GM19043 (cell line): ENCODE measurements at regions not wholly inside any gene's neighbourhood (a gene's known extent, or its start where the extent isn't known, plus 50 kb on each side); places are given as distances from the start of the nearest gene placed in this dataset.
A peak's percentile ranks its signal among the peaks of the same experiment; 100 is the strongest.
"Not testable (repeated sequence)": the region's sequence is repeated elsewhere in the genome, so short reads cannot be mapped to it uniquely, and the experiment has no call there.

ENCODE experiments used
- ATAC-seq: cut with Tn5 transposase; IDR thresholded peaks from one replicate; pipeline ENCODE4 v1.9.1; 2021; ENCODE audit warnings: low read depth; ENCODE audit not compliant: unreplicated experiment

DNA sequence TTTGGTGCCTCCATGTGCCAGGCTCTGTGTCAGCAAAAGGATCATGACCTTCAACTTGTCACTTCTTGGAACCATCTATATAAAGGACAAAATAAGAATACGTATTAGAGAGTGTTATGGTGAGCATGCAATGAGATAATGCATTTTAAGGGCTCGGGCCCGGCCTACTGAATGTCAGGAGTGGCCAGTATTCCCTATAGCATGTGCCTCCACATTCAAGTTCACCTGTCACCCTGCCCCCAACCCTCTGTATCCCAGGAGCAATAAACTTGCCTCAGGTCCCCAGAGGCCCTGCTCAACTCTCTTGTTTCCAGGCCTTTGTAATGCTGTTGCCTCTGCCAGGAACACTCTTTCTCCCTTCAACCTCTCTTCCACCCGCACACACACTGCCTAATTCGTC is 90.2 kb upstream of the SLC6A11 start:
- no peak for ATAC-seq

DNA sequence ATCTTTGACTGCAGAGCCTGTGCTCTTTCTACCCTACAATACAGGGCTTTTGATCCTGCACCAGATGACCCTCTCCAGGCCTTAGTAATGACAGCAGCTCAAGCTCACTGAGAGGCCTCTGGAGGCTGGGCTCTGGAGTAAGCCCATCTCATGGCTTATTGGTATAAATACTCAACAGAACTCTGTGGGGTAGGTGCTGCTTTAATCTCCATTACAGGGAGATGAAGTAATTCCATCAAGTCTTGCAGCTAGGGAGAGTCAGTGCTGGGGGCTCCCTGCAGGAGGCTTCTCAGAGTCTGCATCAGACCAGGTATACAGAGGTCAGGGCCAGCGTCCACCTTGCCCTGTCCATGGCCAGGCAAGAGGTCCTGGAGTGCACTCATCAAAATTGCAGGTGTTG is 89.2 kb upstream of the SLC6A11 start:
- no peak for ATAC-seq

DNA sequence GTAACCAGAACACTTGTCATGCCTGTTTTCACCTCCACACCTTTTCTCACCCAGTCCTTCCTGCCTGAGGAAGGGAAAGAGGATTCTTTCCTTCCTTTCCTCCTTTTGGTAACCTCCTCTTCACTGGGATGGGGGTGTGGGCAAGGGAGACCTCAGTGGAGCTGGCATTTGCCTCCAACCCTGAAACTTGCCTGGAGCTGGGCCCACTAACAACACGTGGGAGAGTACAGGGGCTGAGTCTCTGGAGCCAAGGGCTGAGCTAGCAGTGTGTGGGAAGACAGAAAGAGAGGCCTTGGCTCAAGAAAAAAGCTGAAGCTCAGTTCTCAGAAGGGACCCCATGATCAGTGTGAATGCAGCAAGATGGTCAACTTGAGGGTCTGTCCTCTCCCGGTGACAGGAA is 86.6 kb upstream of the SLC6A11 start:
- ATAC-seq, result no peak

DNA sequence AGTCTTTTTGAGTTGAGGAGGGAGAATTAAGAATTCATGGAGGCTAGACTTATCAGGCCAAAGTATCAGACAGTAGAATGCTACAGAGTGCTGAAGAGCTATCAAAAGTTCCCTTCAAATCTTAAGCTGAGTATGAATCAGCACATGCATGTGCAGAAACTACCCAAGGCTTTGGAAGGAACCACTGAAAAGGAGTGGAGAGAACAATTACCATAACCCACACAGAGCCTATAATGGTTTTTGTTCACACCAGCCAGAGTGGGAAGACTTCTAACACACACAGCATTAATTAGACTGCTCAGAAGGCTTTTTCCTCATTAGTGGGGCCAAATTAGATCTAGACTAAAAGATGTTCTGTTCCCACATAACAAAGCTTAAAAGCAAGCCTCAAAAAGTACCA is 83.7 kb upstream of the SLC6A11 start:
- no peak for ATAC-seq

DNA sequence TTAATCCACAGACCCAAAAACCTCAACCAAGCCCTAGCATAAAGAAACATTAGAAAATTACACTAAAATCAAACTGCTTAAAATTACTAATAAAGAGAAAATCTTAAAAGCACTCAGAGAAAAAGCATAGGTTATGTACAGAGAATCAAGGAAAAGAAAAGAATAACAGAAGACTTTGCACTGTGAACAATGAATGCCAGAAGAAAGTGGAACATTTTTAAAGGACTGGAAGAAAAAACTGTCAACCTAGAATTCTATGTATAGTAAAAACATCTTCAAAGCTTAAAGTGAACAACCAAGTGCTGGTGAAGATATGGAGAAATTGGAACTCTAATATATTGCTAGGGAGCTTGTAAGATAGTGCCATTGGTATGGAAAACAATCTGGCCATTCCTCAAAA is 82.7 kb upstream of the SLC6A11 start:
- no peak for ATAC-seq

DNA sequence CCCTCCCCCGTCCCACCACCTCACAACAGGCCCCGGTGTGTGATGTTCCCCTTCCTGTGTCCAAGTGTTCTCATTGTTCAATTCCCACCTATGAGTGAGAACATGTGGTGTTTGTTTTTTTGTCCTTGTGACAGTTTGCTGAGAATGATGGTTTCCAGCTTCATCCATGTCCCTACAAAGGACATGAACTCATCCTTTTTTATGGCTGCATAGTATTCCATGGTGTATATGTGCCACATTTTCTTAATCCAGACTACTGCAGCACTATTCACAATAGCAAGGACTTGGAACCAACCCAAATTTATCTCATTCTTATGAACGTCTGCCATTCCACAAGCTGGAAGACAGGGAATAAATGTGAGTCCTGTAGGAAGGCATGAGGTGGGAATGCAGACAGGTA is 79.6 kb upstream of the SLC6A11 start:
- not testable (repeated sequence) for ATAC-seq

DNA sequence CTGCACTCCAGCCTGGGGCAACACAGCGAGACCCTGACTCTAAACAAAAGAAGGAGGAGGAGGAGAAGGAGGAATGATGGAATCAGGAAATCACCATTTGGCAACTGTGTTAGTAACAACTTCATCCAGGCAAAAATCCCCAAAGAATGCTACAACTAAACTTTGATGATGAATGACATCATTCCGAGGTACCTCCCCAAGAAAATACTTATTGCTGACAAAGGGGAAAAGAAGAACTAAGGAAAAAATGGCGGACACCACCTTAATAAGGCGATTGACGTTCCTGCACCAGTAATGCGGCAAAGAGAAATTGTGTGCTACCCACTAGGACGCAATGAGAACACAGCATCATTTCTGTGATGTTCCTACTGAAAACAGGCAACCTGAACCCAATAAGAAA is 78.2 kb upstream of the SLC6A11 start:
- ATAC-seq, result no peak

DNA sequence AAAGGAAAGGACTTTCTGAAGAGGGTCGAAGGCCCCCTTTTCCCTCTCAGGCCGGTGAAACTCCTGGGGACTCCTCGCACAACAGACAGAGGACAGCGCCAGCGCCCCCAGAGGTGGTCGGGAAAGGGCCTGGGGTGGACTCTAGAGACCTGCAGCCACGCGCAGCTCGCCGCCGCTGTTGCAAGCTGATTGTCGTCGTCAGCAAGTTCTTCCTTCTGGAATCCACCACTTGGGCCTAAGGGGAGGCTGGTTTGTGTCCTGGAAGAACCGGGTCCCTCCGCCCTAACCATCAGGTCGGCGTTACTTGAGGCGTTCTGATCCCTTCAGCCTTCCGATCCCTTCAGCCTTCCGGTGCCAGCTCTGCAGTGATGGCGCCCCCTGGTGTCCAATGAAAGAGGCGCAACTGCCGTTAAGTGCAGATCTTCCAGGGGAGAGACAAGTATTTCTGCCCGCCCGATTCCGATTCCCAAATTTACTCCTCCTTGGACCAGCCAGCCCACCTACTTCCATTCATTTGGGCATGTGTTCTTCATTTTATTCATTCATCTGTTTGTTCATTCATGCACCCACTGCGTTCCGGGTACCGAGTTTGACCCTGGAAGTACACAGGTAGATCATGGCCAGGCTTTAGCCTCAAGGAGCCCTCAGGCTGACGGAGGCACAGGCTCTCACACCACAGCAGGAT is 77.2 kb upstream of the SLC6A11 start:
- ATAC-seq, result peak; percentile 49

DNA sequence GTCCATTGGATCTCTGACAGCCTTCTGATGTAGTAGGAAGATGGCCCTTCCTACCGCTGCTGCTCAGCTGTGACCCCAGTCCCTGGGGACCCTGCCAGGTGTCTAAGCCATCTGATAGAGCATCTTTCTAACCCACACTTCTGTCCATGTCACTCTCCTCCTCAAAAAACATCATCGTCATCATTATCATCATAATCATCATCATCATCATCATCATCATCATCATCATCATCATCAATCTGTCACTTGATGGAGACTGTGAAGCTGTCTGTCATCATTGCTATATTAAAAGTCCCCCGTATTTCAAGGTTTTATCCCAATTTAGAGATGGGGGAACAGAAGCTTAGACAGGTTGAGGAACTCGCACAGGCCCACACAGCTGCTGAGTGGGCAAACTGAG is 75.1 kb upstream of the SLC6A11 start:
- no peak for ATAC-seq

DNA sequence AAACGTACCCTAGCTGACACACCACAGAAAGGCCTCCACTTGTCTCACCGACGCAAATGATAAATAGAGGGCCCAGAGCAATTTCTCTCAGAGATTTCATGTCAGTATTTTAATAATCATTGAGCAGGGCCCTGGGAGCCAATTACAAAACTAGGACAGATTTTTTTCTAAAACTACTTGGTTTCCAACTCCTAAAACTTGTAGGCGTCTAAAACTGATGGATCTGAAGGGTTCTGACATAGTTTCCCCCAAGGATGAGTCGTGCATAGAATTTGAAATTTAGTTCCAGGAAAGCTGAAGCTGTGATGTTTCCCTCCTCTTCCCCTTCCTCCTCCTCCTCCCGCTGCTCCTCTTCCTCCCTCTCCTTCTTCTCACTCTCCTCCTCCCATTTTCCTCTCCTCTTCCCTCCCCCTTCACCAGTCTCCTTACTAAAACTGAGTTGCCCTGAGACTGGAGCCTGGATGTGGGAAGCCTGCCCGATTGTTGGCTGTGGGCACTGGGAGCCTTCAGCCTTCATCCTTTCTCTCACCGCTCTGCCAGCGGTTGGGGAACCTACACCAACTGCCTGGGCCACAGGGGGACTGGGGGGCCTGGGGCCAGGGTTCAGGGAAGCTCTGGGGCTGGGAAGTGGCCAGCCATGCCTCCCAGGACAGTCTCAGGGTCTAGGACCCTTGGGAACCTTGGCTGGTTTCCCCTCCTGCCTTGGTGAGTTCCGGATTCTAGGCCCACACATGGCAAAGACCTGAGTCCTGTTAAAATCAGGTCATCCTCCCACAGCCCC is 73.9 kb upstream of the SLC6A11 start:
- ATAC-seq, result no peak

DNA sequence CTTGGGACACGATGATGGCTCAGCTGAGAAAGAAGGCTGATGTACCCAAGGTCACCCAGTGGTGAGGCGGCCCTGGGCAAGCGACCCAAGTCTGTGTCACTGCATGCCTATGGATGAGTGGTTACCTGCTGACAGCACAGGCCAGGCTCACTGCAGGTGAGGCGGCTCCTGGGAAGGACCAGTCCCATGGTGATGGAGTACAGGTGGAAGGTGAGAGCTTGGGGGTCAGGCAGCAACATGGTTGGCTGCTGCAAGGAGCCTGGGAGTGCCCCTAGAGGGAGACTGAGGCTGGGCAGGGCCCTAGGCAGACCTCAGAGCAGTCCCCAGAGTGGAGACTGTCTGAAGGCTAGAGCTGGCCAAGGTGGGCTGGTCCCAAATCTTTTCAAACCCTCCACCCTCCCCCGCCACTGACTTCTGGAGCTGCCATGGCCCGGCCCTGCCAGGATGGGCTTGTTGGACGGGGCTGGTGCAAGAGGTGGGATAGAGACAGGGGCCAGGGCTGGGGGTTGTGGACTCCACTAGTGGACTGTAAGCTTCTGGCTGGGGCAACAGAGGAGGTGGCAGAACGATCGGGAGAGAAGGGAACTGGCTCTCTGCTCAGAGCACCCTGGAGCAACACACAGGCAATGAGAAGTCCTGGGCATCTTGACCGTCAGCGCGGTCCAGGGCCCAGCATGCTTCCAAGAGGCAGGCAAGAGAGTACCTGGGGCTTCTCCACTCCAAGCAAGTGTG is 72.5 kb upstream of the SLC6A11 start:
- ATAC-seq, result no peak

DNA sequence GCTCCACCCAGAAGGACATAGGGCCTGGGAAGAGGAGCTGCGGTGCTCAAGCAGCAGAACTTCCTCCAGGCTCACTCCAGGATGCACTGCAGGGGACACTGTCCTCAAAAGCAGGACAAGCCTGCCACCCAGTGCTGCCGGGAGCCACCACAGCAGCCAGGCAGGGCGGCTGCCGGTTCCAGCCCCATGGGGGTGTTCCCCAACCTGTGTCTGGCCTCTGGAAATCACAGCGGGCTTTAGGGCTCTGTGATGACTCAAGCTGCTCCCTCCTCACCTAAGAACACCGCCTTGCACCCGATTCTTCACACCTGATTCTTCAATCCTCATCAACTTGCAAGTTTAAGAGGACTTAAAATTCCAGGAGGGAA is 71.9 kb upstream of the SLC6A11 start:
- ATAC-seq, result no peak

DNA sequence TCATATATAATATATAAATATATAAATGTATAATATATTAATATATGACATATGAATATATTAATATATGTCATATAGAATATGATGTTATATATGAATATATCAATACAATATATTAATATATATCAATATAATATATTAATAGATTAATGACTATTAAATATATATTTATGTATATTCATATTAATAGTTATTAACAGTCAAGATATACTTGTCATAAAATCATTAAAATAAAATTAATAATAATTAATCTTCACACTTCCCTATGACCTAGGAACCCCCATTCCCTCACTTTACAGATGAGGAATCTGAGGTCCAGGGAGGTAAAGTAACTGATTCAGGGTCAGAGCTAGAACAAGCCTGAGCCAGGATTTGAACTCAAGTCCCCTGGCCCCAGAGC is 70.6 kb upstream of the SLC6A11 start:
- no peak for ATAC-seq

DNA sequence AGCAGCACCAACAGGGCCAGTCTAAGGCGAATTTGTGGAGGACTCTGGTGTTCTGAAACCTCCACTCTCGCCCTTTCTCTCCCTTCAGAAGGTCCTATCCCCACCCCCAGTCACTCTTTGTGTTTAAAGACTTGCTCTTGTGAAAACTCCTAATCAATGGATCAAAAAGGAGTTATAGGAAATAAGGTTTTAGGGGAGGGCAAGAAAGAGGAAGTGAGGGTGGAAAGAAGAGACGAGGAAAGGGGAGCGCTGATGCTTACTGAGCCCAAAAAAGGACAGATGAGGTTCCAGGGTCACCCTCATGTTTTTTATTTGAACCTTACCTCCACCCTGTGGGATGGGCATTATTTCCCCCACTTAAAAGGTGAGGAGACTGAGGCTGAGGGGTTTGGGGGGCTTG is 70.0 kb upstream of the SLC6A11 start:
- ATAC-seq, result no peak

DNA sequence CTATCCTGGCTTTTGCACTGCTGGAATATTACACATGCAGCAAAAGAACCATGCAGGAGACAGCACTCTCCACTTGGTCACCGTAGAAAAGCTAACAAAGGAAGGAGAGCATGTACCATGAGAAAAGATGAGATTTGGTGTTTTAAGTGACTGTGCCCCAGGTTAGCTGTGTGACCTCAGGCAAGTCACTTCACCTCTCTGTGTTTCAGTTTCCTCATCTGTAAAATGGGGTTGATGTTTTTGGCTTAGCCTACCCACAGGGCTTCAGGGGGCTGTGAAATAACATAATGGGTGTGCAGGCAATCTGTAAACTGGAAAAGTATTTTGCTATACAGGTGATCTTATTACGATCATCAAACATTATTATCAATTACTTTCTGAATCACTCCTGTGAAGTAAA is 69.3 kb upstream of the SLC6A11 start:
- no peak for ATAC-seq

DNA sequence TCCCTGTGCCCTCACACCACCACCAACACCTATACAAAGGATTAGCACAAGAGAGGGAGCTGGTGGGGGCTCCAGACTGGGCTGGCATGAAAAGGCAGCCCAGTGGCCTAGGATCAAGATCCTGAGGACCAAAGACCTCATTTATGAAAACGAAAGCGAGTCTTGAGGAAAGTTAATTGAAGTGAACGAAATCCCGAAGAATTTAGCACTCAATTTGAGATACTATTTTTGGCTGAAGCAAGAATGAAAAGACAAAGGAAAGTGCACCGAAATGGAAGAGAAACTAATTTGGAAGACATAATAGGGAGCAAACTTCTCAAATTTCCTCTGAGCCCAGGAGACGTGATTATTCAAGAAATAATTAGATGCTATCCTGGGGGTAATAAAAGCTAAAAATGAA is 68.7 kb upstream of the SLC6A11 start:
- ATAC-seq, result no peak

DNA sequence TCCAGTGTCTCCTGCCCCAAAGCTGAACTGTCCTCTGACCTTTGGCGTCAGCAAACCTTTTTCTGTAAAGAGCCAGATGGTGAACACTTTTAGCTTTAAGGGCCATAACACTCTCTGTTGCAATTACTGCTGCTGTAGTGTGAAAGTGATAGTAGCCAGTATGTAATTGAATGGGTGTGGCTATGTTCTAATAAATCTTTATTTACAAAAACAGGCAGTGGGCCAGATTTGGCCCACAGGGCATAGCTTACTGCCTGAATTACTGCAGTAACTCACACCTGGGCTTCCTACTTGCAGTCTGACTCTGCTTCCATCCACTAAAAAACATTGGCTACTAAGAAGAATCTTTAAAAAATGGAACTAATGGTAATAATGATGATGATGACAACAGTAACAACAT is 68.0 kb upstream of the SLC6A11 start:
- ATAC-seq, result no peak

DNA sequence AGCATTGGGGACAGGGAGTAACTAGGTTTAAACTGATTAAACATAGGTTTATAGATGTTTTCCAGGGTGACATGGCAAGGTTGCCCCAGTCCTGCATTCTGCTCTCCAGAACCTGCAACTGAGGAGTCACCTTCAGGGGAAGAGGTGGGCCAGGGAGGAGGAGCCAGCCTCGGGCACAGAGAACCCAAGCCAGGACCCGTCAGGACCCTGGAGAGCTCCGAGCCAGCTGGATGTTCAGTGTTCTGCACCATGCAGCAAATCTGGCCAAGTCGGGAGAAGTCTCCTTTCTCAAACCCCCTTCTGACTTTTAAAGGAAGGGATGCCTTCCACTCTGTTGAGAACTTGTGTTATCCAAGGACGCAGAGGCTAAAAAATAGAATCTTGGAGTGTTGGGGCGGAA is 62.1 kb upstream of the SLC6A11 start:
- ATAC-seq, result no peak

DNA sequence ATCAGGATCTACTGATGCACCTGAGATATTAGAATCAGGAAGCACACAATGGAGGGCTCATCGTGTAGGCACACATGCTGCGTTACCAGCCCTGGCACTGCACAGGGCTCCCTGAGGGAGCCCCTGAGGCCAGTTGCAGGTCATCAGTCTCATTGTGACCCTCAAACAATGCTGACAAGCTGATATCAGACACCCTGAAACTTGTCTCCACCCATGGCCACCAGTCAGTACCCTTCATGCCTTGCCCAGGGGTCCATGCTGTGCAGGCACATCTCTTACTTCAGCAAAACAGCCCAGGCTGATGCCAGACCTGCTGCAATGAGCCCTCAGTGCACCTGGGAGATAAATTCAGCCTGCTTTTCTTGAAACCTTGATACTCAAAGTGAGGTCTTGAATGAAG is 59.5 kb upstream of the SLC6A11 start:
- no peak for ATAC-seq

DNA sequence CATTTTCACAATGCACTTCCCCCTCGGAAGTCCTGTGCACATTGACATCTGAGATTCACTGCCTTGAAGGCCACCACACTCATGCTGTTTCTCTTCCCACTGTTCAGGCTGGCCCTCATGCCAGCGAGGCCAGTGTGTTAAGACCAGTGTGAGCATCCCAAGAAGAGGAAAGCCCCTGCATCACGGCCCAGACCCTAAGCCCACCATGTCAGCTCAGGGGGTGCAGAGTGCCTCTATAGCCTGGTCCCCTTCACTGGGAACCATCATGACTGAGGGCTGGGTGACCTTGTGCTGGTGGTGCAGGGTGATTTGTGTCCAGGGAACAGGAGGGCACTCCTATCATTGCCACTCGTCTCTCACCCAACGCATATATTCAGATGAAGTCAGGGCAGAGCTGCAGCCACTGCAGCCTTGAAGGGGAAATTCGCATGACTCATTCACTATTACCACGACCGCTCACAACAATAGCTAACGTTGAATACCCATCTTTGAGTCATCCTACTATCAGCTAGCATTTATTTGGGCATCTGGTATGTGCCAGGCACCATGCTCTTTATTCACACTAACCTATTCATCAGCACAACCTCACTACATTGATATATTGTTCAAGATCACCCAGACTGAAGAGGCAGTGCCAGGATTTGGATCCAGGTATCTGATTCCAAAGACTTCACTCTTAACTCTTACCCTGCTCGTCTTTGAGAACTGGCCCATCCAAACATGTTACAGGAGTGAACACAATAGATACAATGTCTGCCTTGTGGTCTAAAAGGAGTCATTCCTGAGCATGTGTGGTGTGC is 58.8 kb upstream of the SLC6A11 start:
- no peak for ATAC-seq

DNA sequence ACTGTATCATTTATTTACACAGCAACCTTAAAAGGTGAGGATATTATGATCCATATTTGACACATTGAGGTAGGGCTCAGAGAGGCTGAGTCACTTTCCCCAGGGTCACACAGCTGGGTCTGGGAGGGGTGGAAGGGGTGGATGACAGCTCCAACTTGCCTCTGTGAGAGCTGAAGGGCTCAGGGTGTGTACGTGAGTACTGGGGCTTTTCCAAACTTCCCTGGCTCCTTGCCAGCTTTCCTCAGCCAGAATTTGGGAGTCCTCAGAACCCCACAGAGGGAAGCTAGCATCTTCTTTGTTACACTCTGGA is 58.3 kb upstream of the SLC6A11 start:
- no peak for ATAC-seq
